ENCODE measurements at regions not wholly inside any gene's neighbourhood (a gene's known extent, or its start where the extent isn't known, plus 50 kb on each side); places are given as distances from the start of the nearest gene placed in this dataset.

DNA sequence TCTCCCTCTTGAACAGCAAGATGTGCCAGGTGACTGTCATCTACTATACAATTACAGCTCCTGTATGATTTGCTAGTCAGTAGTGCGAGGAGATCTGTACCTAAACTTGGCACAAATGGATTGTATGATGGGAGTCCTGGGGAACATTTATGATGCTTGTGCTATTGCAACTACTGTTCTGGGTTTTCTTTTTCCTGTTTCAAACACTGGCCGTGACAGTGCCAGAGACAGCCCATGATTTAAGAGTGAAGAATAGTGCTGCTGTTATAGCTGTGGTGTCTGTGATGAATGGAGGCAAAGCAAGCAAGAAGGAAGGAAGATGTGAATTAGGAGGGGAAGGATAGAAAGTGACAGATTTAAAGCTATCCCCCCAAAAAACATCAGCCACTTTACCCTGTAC, 1868.9 kb downstream of the PCDH7 start:
- Histone ChIP-seq H3K4me1 (no peaks in the 10 kb centered on the region), H3K36me3 (no peaks in the 10 kb centered on the region), H3K27me3 (no peaks in the 10 kb centered on the region), H3K9me3 (no peaks in the 10 kb centered on the region), H3K4me3 (ENCODE audit: low read depth, low read length) (no peak overlapping the region)
- DNase-seq, result no peak
- TF ChIP-seq CTCF (IDR thresholded peaks at IDR 0.05; ENCODE audit: low read depth, low read length), result no peak

- no peak for DNase-seq
- Histone ChIP-seq H3K27me3 (no peaks in the 10 kb centered on the region), H3K4me3 (ENCODE audit: low read depth, low read length) (no peak overlapping the region), H3K9me3 (no peaks in the 10 kb centered on the region), H3K4me1 (no peaks in the 10 kb centered on the region), H3K36me3 (no peaks in the 10 kb centered on the region)
- TF ChIP-seq CTCF (IDR thresholded peaks at IDR 0.05; ENCODE audit: low read depth, low read length), result no peak
These were observed 1869.7 kb downstream of the PCDH7 start for GRCh38 chr4:32589853-32590252.

- H3K27me3 ChIP-seq, result no peaks in the 10 kb centered on the region
- H3K9me3 ChIP-seq, result no peaks in the 10 kb centered on the region
- no peak overlapping the region for H3K4me3 ChIP-seq (ENCODE audit: low read depth, low read length)
- no peak for DNase-seq
- peaks cover 4% of the 10 kb centered on the region; the same call in 1 of the 2 replicates for H3K4me1 ChIP-seq
- no peaks in the 10 kb centered on the region for H3K36me3 ChIP-seq
- no peak for TF ChIP-seq CTCF (IDR thresholded peaks at IDR 0.05; ENCODE audit: low read depth, low read length)
These were observed 1877.2 kb downstream of the PCDH7 start for GRCh38 chr4:32597354-32597753.

- no peaks in the 10 kb centered on the region for H3K36me3 ChIP-seq
- no peaks in the 10 kb centered on the region; the same call in 1 of the 2 replicates for H3K9me3 ChIP-seq
- no peak for TF ChIP-seq CTCF (IDR thresholded peaks at IDR 0.05; ENCODE audit: low read depth, low read length)
- H3K27me3 ChIP-seq, result no peaks in the 10 kb centered on the region
- no peak overlapping the region for H3K4me3 ChIP-seq (ENCODE audit: low read depth, low read length)
- H3K4me1 ChIP-seq, result peaks cover 4% of the 10 kb centered on the region; the same call in 1 of the 2 replicates
- no peak for DNase-seq
These were observed 1881.7 kb downstream of the PCDH7 start for GRCh38 chr4:32601848-32602247.

GRCh38 chr4:32607978-32608377, 1887.8 kb downstream of the PCDH7 start:
- Histone ChIP-seq H3K27me3 (no peaks in the 10 kb centered on the region), H3K36me3 (no peaks in the 10 kb centered on the region), H3K4me3 (ENCODE audit: low read depth, low read length) (no peak overlapping the region), H3K9me3 (no peaks in the 10 kb centered on the region; the same call in 1 of the 2 replicates), H3K4me1 (no peaks in the 10 kb centered on the region; the same call in 1 of the 2 replicates)
- DNase-seq, result no peak
- TF ChIP-seq CTCF (IDR thresholded peaks at IDR 0.05; ENCODE audit: low read depth, low read length), result no peak

DNA sequence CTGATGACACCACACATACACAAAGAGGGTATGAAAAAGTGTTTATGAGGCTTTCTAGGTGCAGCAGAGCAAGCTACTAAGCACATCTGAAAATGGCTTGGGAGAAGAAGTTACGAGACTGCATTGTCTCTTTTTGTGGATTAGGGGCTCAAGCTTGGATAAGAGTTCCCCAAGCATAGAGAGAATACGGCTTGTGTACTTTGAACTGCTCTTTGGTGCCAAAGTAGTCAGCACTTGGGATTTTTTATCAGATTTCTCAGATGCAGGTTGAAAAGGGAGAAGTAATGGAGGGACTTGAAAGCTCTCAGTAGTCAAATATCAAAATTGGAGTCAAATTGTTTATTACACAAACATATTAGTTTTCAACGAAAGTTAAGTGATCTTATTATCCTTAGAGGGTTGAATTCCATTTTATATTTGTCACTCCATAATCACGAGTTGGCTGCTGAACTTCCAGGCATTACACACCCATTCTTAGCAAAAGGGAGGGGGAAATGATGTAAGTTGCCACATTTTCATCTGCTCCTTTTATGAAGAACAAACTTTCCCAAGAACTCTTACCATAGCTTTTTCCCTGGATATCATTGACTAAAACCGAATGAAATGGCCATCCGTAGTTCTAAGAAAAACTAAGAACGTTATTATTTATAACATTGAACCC, 1904.9 kb downstream of the PCDH7 start:
- no peaks in the 10 kb centered on the region for H3K4me1 ChIP-seq
- TF ChIP-seq CTCF (IDR thresholded peaks at IDR 0.05; ENCODE audit: low read depth, low read length), result no peak
- no peaks in the 10 kb centered on the region for H3K27me3 ChIP-seq
- DNase-seq, result no peak
- H3K4me3 ChIP-seq (ENCODE audit: low read depth, low read length), result no peak overlapping the region
- no peaks in the 10 kb centered on the region for H3K36me3 ChIP-seq
- H3K9me3 ChIP-seq, result no peaks in the 10 kb centered on the region; the same call in 1 of the 2 replicates

All from BE2C (cell line).